EH (cell line): ENCODE measurements at regions not wholly inside any gene's neighbourhood (a gene's known extent, or its start where the extent isn't known, plus 50 kb on each side); places are given as distances from the start of the nearest gene placed in this dataset.
"Not testable (repeated sequence)": the region's sequence is repeated elsewhere in the genome, so short reads cannot be mapped to it uniquely, and the experiment has no call there.

Experiments used
- DNase-seq: peaks from one replicate; pipeline ENCODE4 v3.0.0-alpha.2; 2015; ENCODE audit warnings: low read depth

GRCh38 chr1:95614197-95614596, 380.2 kb downstream of the RWDD3 start:
- DNase-seq: no peak

GRCh38 chr1:95615421-95615820, 381.4 kb downstream of the RWDD3 start:
- DNase-seq: no peak

- no peak for DNase-seq
These were observed 386.1 kb downstream of the RWDD3 start for GRCh38 chr1:95620076-95620475.

GRCh38 chr1:95622609-95623008, 388.6 kb downstream of the RWDD3 start:
- no peak for DNase-seq

GRCh38 chr1:95625224-95625623, 391.2 kb downstream of the RWDD3 start:
- DNase-seq: no peak

- DNase-seq: no peak
These were observed 393.2 kb downstream of the RWDD3 start for GRCh38 chr1:95627244-95627643.

GRCh38 chr1:95631695-95632094, 397.7 kb downstream of the RWDD3 start:
- no peak for DNase-seq

GRCh38 chr1:95635811-95636210, 401.8 kb downstream of the RWDD3 start:
- DNase-seq: no peak

- no peak for DNase-seq
These were observed 402.9 kb downstream of the RWDD3 start for GRCh38 chr1:95636897-95637296.

GRCh38 chr1:95640746-95641145, 406.7 kb downstream of the RWDD3 start:
- DNase-seq: peak; percentile 1

GRCh38 chr1:95641386-95641785, 407.4 kb downstream of the RWDD3 start:
- no peak for DNase-seq

- no peak for DNase-seq
These were observed 408.0 kb downstream of the RWDD3 start for GRCh38 chr1:95642035-95642434.

GRCh38 chr1:95643071-95643470, 409.1 kb downstream of the RWDD3 start:
- DNase-seq: no peak

GRCh38 chr1:95645126-95645525, 411.1 kb downstream of the RWDD3 start:
- DNase-seq: not testable (repeated sequence)

GRCh38 chr1:95650631-95651030, 416.6 kb downstream of the RWDD3 start:
- no peak for DNase-seq

- DNase-seq: no peak
These were observed 418.5 kb downstream of the RWDD3 start for GRCh38 chr1:95652423-95652965.

GRCh38 chr1:95653618-95654017, 419.6 kb downstream of the RWDD3 start:
- no peak for DNase-seq

GRCh38 chr1:95655321-95656020, 421.5 kb downstream of the RWDD3 start:
- DNase-seq: no peak

GRCh38 chr1:95657248-95657647, 423.2 kb downstream of the RWDD3 start:
- DNase-seq: no peak

GRCh38 chr1:95659166-95659565, 425.2 kb downstream of the RWDD3 start:
- no peak for DNase-seq

GRCh38 chr1:95659588-95659987, 425.6 kb downstream of the RWDD3 start:
- DNase-seq: no peak

GRCh38 chr1:95660736-95661135, 426.7 kb downstream of the RWDD3 start:
- DNase-seq: no peak

- not testable (repeated sequence) for DNase-seq
These were observed 429.5 kb downstream of the RWDD3 start for GRCh38 chr1:95663530-95663929.

GRCh38 chr1:95668165-95668564, 434.2 kb downstream of the RWDD3 start:
- DNase-seq: no peak
